ENCODE measurements at regions not wholly inside any gene's neighbourhood (a gene's known extent, or its start where the extent isn't known, plus 50 kb on each side); places are given as distances from the start of the nearest gene placed in this dataset.

DNA sequence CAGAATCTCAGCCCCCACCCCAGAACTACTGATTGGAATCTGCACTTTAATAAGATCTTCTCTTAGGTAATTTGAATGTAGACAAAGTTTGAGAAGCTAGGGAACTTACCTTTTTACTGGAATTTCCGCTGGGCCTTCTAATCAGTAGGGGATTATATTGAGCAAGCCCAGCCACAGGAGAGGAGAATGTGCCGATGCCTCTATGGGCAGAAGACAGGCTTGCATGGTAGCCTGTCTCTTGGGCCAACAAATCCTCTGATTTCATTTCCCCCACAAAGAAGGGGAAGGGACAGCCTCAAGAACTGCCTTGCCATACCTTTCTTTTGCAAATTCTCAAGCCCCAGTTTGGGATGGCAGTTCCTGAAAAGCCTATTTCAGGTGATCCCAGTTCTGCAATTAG, 163.4 kb upstream of the BDNF start:
- H3K27ac ChIP-seq = no peak overlapping the region

GRCh38 chr11:27861706-27862430, 161.6 kb upstream of the BDNF start:
- no peaks in the 10 kb centered on the region for H3K36me3 ChIP-seq
- no peak for TF ChIP-seq EP300 (IDR thresholded peaks at IDR 0.05; ENCODE audit: low read depth)
- TF ChIP-seq POLR2AphosphoS5 (IDR thresholded peaks at IDR 0.05) = no peak
- TF ChIP-seq POLR2A (IDR thresholded peaks at IDR 0.05) = no peak
- TF ChIP-seq, protein P1, sequence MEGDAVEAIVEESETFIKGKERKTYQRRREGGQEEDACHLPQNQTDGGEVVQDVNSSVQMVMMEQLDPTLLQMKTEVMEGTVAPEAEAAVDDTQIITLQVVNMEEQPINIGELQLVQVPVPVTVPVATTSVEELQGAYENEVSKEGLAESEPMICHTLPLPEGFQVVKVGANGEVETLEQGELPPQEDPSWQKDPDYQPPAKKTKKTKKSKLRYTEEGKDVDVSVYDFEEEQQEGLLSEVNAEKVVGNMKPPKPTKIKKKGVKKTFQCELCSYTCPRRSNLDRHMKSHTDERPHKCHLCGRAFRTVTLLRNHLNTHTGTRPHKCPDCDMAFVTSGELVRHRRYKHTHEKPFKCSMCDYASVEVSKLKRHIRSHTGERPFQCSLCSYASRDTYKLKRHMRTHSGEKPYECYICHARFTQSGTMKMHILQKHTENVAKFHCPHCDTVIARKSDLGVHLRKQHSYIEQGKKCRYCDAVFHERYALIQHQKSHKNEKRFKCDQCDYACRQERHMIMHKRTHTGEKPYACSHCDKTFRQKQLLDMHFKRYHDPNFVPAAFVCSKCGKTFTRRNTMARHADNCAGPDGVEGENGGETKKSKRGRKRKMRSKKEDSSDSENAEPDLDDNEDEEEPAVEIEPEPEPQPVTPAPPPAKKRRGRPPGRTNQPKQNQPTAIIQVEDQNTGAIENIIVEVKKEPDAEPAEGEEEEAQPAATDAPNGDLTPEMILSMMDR (IDR thresholded peaks at IDR 0.05) = no peak
- no peak overlapping the region for H3K4me3 ChIP-seq
- H3K27ac ChIP-seq = no peak overlapping the region
- intact Hi-C loops (cut with DNase I; ENCODE audit: low total_unique reads) (no loop called here), in situ Hi-C loops (cut with MboI; ENCODE audit: low pct_ligation_motif_present in 1 of 4, low pct_unique_long_range_greater_than_20kb in 1 of 4, low sequenced_read_pairs in 3 of 4) (no loop called here)
- H3K27me3 ChIP-seq = no peaks in the 10 kb centered on the region
- 54% methylated on average over 4 of the region's 4 CpGs for WGBS, 2 donors (ENCODE audit: low coverage in 1 of 2)
- no peaks in the 10 kb centered on the region for H3K9me3 ChIP-seq
- peaks cover 0 to 6% (median 0%) of the 10 kb centered on the region in 4 donors for H3K4me1 ChIP-seq
- DNase-seq = no peak

More for the DNA sequence above, 163.4 kb upstream of the BDNF start:
- DNase-seq = no peak
- TF ChIP-seq EP300 (IDR thresholded peaks at IDR 0.05; ENCODE audit: low read depth) (no peak), POLR2A (IDR thresholded peaks at IDR 0.05) (no peak), POLR2AphosphoS5 (IDR thresholded peaks at IDR 0.05) (no peak)
- TF ChIP-seq, protein P1 (IDR thresholded peaks at IDR 0.05) = no peak
- no peaks in the 10 kb centered on the region for H3K36me3 ChIP-seq
- no peaks in the 10 kb centered on the region for H3K9me3 ChIP-seq
- WGBS, 2 donors (ENCODE audit: low coverage in 1 of 2) = 88 to 94% methylated on average over 1 to 2 of the region's 2 CpGs
- intact Hi-C loops (cut with DNase I; ENCODE audit: low total_unique reads) = no loop called here
- no peaks in the 10 kb centered on the region for H3K27me3 ChIP-seq
- peaks cover 0 to 6% (median 0%) of the 10 kb centered on the region in 4 donors for H3K4me1 ChIP-seq
- in situ Hi-C loops (cut with MboI; ENCODE audit: low pct_ligation_motif_present in 1 of 4, low pct_unique_long_range_greater_than_20kb in 1 of 4, low sequenced_read_pairs in 3 of 4) = no loop called here
- H3K4me3 ChIP-seq = no peak overlapping the region

GRCh38 chr11:27860811-27861210, 160.6 kb upstream of the BDNF start:
- no peak overlapping the region for H3K27ac ChIP-seq
- no peaks in the 10 kb centered on the region for H3K36me3 ChIP-seq
- 79 to 88% methylated on average over 2 of the region's 2 CpGs for WGBS, 2 donors (ENCODE audit: low coverage in 1 of 2)
- no peaks in the 10 kb centered on the region for H3K27me3 ChIP-seq
- TF ChIP-seq, protein P1 (IDR thresholded peaks at IDR 0.05) = no peak
- TF ChIP-seq EP300 (IDR thresholded peaks at IDR 0.05; ENCODE audit: low read depth) (no peak), POLR2A (IDR thresholded peaks at IDR 0.05) (no peak), POLR2AphosphoS5 (IDR thresholded peaks at IDR 0.05) (no peak)
- H3K9me3 ChIP-seq = no peaks in the 10 kb centered on the region
- in situ Hi-C loops (cut with MboI; ENCODE audit: low pct_ligation_motif_present in 1 of 4, low pct_unique_long_range_greater_than_20kb in 1 of 4, low sequenced_read_pairs in 3 of 4) (no loop called here), intact Hi-C loops (cut with DNase I; ENCODE audit: low total_unique reads) (no loop called here)
- peaks cover 0 to 6% (median 0%) of the 10 kb centered on the region in 4 donors for H3K4me1 ChIP-seq
- DNase-seq = no peak
- H3K4me3 ChIP-seq = no peak overlapping the region

DNA sequence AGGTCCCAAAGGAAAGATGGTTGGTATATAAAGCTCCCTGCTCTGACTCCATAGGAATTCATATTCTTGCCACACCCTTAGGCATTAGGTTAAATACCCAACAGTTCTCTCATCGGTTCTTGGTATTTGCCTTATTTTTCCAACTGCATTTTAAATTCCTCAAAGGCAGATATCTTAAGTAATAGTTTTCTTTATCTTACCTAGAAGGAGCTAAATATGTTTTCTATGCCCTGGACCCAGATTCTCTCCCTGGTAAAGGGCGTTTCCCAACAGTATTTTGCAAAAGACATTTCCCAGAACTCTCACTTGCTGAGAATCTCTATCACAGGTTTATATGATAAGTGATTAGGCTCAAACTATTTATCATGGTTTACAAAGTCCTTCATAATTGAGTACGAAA, 158.6 kb upstream of the BDNF start:
- intact Hi-C loops (cut with DNase I; ENCODE audit: low total_unique reads) (no loop called here), in situ Hi-C loops (cut with MboI; ENCODE audit: low pct_ligation_motif_present in 1 of 4, low pct_unique_long_range_greater_than_20kb in 1 of 4, low sequenced_read_pairs in 3 of 4) (no loop called here)
- WGBS, 2 donors (ENCODE audit: low coverage in 1 of 2) = 85% methylated on average over 3 of the region's 3 CpGs

More for the DNA sequence above, 158.6 kb upstream of the BDNF start:
- Histone ChIP-seq H3K4me1 (no peaks in the 10 kb centered on the region), H3K36me3 (no peaks in the 10 kb centered on the region), H3K27ac (no peak overlapping the region), H3K27me3 (no peaks in the 10 kb centered on the region), H3K9me3 (no peaks in the 10 kb centered on the region), H3K4me3 (no peak overlapping the region)
- TF ChIP-seq POLR2AphosphoS5 (IDR thresholded peaks at IDR 0.05) (no peak), POLR2A (IDR thresholded peaks at IDR 0.05) (no peak), EP300 (IDR thresholded peaks at IDR 0.05; ENCODE audit: low read depth) (no peak)
- TF ChIP-seq, protein P1 (IDR thresholded peaks at IDR 0.05) = no peak
- no peak for DNase-seq
